Keratinocyte (primary cell): ENCODE measurements at regions not wholly inside any gene's neighbourhood (a gene's known extent, or its start where the extent isn't known, plus 50 kb on each side); places are given as distances from the start of the nearest gene placed in this dataset.

Experiments
- EZH2 ChIP-seq: IDR thresholded peaks from one replicate; pipeline ENCODE4 v1.6.1; 2012; ENCODE audit warnings: inconsistent platforms, mild to moderate bottlenecking, low read length, moderate library complexity
- TF ChIP-seq, protein P1 (sequence below), 3 experiments: IDR thresholded peaks in 1 of 3; conservative IDR thresholded peaks in 1 of 3; optimal IDR thresholded peaks in 1 of 3; 2 replicates in 2 of 3; 3 replicates in 1 of 3; pipeline versions ENCODE3 to v1.5.1; 2011; ENCODE audit warnings: low read length in 3 of 3, mild to moderate bottlenecking in 3 of 3, moderate library complexity in 2 of 3, control low read depth in 1 of 3, inconsistent platforms in 1 of 3; ENCODE audit not compliant: insufficient read depth in 2 of 3; ENCODE audit errors: extremely low read depth in 1 of 3

- TF ChIP-seq, protein P1, sequence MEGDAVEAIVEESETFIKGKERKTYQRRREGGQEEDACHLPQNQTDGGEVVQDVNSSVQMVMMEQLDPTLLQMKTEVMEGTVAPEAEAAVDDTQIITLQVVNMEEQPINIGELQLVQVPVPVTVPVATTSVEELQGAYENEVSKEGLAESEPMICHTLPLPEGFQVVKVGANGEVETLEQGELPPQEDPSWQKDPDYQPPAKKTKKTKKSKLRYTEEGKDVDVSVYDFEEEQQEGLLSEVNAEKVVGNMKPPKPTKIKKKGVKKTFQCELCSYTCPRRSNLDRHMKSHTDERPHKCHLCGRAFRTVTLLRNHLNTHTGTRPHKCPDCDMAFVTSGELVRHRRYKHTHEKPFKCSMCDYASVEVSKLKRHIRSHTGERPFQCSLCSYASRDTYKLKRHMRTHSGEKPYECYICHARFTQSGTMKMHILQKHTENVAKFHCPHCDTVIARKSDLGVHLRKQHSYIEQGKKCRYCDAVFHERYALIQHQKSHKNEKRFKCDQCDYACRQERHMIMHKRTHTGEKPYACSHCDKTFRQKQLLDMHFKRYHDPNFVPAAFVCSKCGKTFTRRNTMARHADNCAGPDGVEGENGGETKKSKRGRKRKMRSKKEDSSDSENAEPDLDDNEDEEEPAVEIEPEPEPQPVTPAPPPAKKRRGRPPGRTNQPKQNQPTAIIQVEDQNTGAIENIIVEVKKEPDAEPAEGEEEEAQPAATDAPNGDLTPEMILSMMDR (optimal IDR thresholded peaks at IDR 0.05 in 1 of 3, IDR thresholded peaks at IDR 0.05 in 1 of 3, conservative IDR thresholded peaks at IDR 0.05 in 1 of 3; ENCODE audit: extremely low read depth in 1 of 3, insufficient read depth in 2 of 3, low read length in 3 of 3): no peak
- TF ChIP-seq EZH2: no peak
These were observed 83.0 kb downstream of the SEC61B start for GRCh38 chr9:99305124-99305523.
